T-helper 2 cell treated with Interferon-gamma antibody and Interleukin-4, amounts not matched to agents 100 ng/mL and 5 ng/mL, for 36 hours (primary cell): ENCODE measurements at regions not wholly inside any gene's neighbourhood (a gene's known extent, or its start where the extent isn't known, plus 50 kb on each side); places are given as distances from the start of the nearest gene placed in this dataset.

Experiments
- intact Hi-C: fragments of 100-400 bp; cut with micrococcal nuclease; formaldehyde crosslinking; loops from one replicate; pipeline ENCODE4 v1.15.1; 2023

GRCh38 chr20:18995455-18995854 lies 181.9 kb downstream of the SCP2D1 start:
- intact Hi-C loops: no loop called here

DNA sequence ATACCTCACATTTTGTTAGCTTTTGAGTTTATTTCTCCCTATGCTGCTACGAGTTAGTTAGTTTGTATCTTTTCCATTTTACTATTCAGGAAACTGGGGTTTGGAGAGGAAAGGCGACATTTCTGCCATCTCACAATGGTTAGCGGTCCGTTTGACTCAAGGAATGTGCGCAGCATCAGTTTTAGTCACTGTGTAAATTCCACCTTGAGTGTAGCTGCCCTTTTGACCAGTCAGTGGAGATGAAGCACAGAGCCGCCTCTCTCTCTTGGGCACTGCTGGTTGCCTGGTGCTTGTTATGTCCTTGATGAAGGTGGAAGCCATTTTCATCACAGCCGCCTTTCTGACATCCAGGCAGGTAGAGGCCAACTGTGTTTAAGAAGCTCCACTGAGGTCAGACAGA lies 185.5 kb downstream of the SCP2D1 start:
- intact Hi-C loops: no loop called here

GRCh38 chr20:19000078-19000477 lies 186.5 kb downstream of the SCP2D1 start:
- intact Hi-C loops: no loop called here

DNA sequence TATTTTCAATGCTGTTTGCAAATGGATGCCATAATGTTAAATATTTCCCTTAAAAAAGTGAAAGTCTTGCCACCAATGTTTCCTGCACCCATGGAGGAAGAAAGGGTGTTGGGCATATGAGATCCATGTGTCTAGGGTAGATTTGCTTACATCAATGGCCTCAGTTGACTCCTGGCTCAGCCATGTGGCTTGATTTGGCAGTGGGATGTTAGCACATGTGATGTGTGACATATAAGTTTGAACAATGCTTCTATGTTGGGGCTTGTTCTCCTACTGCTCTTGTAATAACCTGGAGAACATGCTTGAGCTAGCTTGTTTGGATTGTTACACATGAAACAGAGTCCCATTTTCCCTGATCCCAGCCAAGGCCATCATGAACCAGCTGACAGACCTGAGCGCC lies 187.6 kb downstream of the SCP2D1 start:
- intact Hi-C loops: no loop called here

DNA sequence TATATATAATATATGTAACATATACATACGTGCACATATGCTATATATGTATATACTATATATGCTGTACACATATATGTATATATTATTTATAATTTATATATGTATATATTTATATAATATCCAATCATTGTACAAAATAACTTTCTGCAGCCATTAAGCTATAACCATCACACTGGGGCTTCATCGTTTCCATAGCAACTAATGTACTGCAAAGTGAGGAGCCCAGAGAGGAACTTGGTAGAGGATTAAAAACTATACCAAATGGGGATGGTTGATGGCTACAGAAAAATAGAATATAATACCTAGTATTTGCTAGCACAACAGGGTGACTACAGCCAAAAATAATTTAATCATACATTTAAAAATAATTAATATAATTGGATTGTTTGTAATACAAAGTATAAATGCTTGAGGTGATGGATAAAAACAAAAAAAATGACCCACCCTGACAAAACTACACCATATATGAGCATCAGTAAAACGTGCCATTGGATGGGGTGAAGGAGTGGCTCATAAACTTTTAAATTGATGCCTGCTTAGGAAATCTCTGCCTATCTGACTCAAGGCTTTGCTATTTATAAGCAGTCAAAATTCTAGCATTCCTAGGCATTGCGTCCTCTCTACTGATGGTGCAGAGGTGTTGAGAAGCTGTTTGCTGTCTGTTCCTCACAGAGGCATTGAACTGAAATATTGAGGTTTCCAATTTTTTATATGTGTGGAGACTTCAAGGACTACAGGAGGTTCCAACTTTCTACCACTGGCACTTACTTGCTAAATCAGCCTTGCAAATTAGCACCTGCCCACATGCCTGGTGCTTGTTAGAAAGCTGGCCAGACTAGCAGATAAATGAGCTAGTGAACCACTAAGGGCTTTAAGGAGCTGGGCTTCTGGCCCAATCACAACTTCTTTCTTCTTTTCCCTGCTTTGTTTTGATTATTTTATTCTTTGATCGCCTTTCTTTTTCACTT lies 190.1 kb downstream of the SCP2D1 start:
- intact Hi-C loops: no loop called here

DNA sequence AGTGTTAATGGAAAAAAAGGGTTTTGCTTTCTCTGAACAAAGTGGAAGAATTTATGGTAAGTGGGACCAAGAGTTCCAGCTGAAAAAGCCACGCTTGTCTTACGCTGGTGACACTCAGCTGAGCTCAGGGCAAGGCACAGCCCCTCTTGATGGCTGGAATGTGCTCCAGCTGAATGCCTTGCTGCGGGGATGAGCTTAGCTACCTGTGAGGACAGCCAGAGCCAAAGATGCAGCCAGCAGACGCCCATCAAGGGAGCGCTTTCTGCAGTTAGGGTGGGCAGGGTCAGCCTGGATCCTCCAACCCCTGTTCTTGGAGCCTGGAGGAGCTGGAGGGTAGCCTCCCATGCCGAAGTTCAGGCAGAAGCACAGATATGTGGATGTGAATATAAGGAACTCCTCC lies 191.4 kb downstream of the SCP2D1 start:
- intact Hi-C loops: no loop called here

DNA sequence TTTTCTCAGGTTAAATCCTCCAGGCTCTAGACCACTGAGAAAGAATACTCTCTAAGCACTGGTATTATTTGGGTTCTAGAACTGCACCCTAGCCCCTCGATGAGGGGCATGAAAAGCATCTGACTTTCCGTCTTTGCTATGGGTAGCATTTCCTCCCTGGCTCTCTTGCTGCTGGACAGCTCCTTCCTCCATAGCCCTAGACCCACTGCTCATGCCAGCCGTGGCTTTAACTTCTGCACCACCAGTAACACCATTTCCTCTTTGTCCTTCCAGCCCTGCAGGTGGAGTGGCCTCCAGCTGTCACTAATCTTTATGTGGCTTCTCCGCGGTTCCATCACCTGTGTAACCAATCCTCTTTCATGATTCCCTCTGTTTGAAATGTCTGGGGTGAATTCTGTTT lies 194.9 kb downstream of the SCP2D1 start:
- intact Hi-C loops: no loop called here

DNA sequence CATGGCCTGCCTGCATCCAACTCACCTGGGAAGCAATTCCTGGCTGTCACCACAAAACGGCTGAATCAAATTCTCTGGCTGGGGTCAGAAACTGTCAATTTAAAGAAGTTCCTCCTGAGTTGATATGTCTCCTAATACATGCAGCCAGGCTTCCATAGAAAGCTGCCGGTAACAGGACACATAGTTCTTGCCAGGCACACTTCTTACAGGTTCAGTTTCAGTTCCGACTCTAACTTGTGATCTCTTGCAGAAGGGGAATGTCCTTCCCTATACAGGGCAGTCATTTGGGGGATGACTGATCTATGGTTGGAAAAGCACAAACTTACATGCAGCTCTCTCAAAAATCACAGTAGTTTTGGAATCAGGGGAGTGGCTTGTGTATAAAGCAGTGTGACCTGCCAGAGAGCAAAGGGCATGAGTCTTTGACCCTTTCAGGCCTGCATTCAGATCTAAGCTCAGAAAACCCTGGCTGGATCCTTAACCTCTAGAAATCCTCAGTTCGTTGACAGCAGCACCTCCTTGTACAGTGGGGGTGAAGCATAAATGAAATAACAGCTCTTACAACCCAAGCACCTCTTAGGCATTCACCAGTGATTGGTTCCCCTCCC lies 195.6 kb downstream of the SCP2D1 start:
- intact Hi-C loops: no loop called here

GRCh38 chr20:19012676-19013075 lies 199.1 kb downstream of the SCP2D1 start:
- intact Hi-C loops: loop anchor here (10.0 kb wide), 1 partner anchor 1348 kb away; no protein-coding TSS in a partner anchor

- intact Hi-C loops: loop anchor here (10.0 kb wide), 1 partner anchor 1349 kb away; no protein-coding TSS in a partner anchor
These were observed 198.5 kb upstream of the SLC24A3 start for GRCh38 chr20:19013907-19014306.

DNA sequence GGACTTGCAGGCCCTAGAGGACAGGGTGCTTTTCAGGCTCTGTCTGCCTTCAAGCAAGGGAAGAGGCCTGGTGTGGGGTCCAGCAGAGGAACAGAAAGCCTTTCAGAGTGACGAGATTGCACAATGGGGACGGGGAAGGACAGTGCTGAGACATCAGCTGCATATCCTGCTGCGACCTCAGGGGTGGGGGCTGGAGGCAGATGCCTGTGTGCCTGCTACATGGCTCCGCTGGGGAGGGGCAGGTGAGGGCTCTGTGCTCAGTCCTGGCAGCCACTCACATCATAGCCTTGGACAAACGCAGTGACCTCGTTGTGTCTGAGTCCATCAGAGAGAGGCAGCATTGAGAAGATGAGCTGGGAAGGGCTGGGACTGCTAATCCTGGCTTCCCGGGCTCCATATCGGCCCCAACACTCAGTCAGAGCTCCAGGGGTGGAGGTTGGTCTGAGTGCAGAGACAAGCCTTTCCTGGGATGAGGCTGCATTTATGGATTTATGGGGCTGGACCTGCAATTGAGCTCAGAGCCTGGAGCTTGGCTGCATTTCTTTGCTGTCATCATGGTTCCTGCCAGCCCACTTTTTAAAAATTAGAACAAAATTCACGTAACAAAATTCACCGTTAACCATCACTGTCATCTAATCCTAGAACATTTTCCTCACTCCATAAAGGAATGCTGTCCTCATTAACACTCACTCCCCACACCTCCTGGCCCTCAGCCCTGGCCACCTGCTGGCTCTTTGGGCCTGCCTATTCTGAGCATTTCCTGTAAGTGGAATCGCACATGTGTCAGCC lies 196.9 kb upstream of the SLC24A3 start:
- intact Hi-C loops: loop anchor here (10.0 kb wide), 1 partner anchor 1351 kb away; no protein-coding TSS in a partner anchor

- intact Hi-C loops: loop anchor here (10.0 kb wide), 1 partner anchor 1351 kb away; no protein-coding TSS in a partner anchor
These were observed 196.3 kb upstream of the SLC24A3 start for GRCh38 chr20:19016140-19016497.

- intact Hi-C loops: loop anchor here (10.0 kb wide), 1 partner anchor 1352 kb away; no protein-coding TSS in a partner anchor
These were observed 195.2 kb upstream of the SLC24A3 start for GRCh38 chr20:19017104-19017690.

DNA sequence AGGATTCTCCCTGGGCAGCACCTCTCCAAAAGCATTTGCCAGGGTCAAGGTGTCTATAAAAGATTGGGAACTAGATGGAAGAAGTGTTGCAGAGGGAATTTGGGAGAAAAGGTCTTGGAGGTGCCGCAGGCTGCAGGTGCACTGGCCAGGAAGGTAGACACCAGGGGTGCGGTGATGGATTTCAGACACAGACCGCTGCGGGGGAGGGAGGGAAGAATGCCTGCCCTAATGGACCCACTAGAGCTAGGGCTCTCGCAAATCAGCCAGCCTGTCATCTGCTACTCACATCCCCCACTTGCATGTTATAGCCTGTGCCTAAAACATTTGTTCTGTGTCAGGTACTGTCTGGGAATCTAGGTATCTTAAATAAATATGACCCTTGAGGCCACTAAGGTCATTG lies 193.6 kb upstream of the SLC24A3 start:
- intact Hi-C loops: loop anchor here (10.0 kb wide), 1 partner anchor 1354 kb away; no protein-coding TSS in a partner anchor

GRCh38 chr20:19019734-19020364 lies 192.6 kb upstream of the SLC24A3 start:
- intact Hi-C loops: loop anchor here (10.0 kb wide), 1 partner anchor 1355 kb away; no protein-coding TSS in a partner anchor

GRCh38 chr20:19021406-19022117 lies 190.9 kb upstream of the SLC24A3 start:
- intact Hi-C loops: no loop called here

DNA sequence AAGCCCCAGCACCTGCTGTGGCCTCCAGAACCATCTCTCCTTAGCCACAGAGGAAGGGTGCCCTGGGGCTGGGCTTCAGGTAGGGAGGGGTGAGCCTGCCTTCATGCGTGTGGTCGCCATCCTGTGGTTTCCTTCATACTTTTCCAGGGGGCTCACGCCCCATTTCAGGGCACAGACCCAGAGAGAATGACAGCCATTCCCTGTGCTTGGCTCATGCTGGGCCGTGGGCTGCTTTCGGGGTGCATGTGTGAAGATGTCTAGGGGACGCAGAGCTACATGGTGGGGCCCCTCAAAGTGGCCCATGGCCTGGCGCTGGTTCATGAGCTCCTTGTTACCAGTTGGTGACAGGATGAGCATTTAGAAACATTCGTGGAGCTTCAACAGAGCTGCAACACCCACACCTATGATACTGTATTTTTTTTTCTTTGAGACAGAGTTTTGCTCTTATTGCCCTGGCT lies 190.3 kb upstream of the SLC24A3 start:
- intact Hi-C loops: no loop called here

DNA sequence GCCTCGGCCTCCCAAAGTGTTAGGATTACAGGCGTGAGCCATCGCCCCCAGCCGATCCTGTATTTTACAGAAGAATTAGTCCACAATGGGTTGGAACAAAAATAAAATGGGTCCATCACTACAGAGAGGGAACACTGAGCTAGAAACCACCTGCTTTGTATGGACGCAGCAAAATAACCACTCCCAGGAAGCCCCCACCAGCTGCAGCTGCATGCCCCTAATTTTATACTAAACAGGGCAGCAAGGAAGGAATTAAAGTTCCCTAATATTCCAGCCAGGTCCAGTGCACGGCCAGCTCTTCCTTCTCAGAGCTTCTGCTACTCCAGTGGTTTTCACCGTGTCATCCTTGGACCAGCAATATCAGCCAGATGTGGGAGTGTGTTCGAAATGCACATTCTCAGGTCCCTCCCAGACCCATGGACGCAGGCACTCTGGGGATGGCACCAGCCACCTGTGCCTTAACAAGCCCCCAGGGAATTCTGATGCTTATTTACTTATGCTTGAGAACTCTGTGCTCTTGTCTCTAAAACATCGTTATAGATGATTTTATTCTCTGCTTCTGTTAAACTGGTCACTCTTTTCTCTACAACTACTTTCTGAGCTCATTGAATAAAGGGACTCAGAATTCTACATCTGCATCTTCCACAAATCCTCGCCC lies 189.5 kb upstream of the SLC24A3 start:
- intact Hi-C loops: no loop called here

DNA sequence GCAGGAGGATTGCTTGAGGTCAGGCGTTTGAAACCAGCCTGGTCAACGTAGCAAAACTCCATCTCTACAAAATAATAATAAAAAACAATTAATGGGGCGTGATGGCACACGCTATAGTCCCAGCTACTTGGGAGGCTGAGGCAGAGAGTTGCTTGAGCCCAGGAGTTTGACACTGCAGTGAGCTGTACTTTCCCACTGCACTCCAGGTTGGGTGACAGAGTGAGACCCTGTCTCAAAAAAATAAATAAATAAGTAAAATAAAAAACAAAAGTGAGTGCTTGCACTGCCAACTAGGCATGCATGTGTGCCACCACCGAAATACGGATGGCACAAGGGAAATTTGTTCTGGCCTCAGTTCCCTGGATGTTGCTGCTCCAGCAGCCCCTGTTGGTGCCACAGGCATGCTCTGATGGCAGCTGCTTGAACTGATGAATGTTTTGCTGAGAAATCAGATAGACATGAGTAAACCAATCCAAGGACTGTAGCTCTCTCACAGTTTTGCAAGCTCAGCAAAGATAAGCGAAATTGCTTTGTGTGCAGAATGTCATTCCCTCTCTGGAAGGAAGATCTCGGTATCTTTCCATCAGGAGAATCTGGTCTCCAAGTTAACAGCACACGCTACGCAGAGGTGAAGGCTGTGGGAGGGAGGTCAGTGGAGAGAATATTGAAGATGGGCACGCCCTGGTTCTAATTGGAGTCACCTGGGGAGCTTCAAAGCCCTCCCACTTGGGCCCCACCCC lies 188.0 kb upstream of the SLC24A3 start:
- intact Hi-C loops: no loop called here
